Kidney epithelial cell (primary cell): ENCODE measurements at regions not wholly inside any gene's neighbourhood (a gene's known extent, or its start where the extent isn't known, plus 50 kb on each side); places are given as distances from the start of the nearest gene placed in this dataset.

Source experiments
- DNase-seq: peaks from one replicate; pipeline ENCODE4 v3.0.0-alpha.2; 2010; ENCODE audit warnings: low read depth
- H3K27me3 ChIP-seq: 2 replicates; pipeline ENCODE4 v1.6.0; 2011; ENCODE audit warnings: low read length; ENCODE audit not compliant: control insufficient read depth, insufficient read depth
- H3K36me3 ChIP-seq: 2 replicates; pipeline ENCODE4 v1.5.1; 2011; ENCODE audit warnings: low read length; ENCODE audit not compliant: control insufficient read depth, insufficient read depth
- H3K4me3 ChIP-seq: 2 replicates; pipeline ENCODE4 v1.5.1; 2011; ENCODE audit warnings: low read depth, mild to moderate bottlenecking, control low read depth, low read length
- CTCF ChIP-seq: IDR thresholded peaks from 2 replicates; pipeline ENCODE4 v1.5.1; 2011; ENCODE audit warnings: mild to moderate bottlenecking, moderate library complexity, low read length, control low read depth, inconsistent platforms; ENCODE audit not compliant: insufficient read depth, poor library complexity, severe bottlenecking

- Histone ChIP-seq H3K36me3 (no peaks in the 10 kb centered on the region), H3K27me3 (no peaks in the 10 kb centered on the region), H3K4me3 (no peak overlapping the region)
- no peak for TF ChIP-seq CTCF
- no peak for DNase-seq
These were observed 373.6 kb upstream of the RASGEF1B start for GRCh38 chr4:81845273-81845672.

- no peaks in the 10 kb centered on the region for H3K27me3 ChIP-seq
- TF ChIP-seq CTCF = peak; percentile 67
- peak; percentile 48 for DNase-seq
- H3K4me3 ChIP-seq = no peak overlapping the region
- H3K36me3 ChIP-seq = no peaks in the 10 kb centered on the region
These were observed 373.0 kb upstream of the RASGEF1B start for GRCh38 chr4:81844717-81845116.

GRCh38 chr4:81839347-81840042, 367.8 kb upstream of the RASGEF1B start:
- no peaks in the 10 kb centered on the region for H3K36me3 ChIP-seq
- no peak for TF ChIP-seq CTCF
- no peak overlapping the region for H3K4me3 ChIP-seq
- DNase-seq = peak; percentile 29
- H3K27me3 ChIP-seq = no peaks in the 10 kb centered on the region

- no peak for DNase-seq
- no peak for TF ChIP-seq CTCF
- H3K27me3 ChIP-seq = no peaks in the 10 kb centered on the region
- H3K4me3 ChIP-seq = no peak overlapping the region
- no peaks in the 10 kb centered on the region for H3K36me3 ChIP-seq
These were observed 366.9 kb upstream of the RASGEF1B start for GRCh38 chr4:81838586-81838985.

GRCh38 chr4:81836716-81837115, 365.0 kb upstream of the RASGEF1B start:
- no peaks in the 10 kb centered on the region for H3K36me3 ChIP-seq
- no peak overlapping the region for H3K4me3 ChIP-seq
- no peaks in the 10 kb centered on the region for H3K27me3 ChIP-seq
- no peak for DNase-seq
- TF ChIP-seq CTCF = no peak

- no peak for TF ChIP-seq CTCF
These were observed 361.9 kb upstream of the RASGEF1B start for GRCh38 chr4:81833576-81833975.

More at GRCh38 chr4:81833576-81833975, 361.9 kb upstream of the RASGEF1B start:
- H3K36me3 ChIP-seq = no peaks in the 10 kb centered on the region
- no peaks in the 10 kb centered on the region for H3K27me3 ChIP-seq
- H3K4me3 ChIP-seq = no peak overlapping the region
- DNase-seq = no peak
